ENCODE measurements at regions not wholly inside any gene's neighbourhood (a gene's known extent, or its start where the extent isn't known, plus 50 kb on each side); places are given as distances from the start of the nearest gene placed in this dataset.
A peak's percentile ranks its signal among the peaks of the same experiment; 100 is the strongest.

GRCh38 chr9:16318516-16319060 is 551.9 kb downstream of the BNC2 start:
- Histone ChIP-seq H3K36me3 (no peaks in the 10 kb centered on the region), H3K4me3 (no peak overlapping the region), H3K27me3 (no peaks in the 10 kb centered on the region), H3K4me1 (ENCODE audit: insufficient read depth) (peaks cover 27% of the 10 kb centered on the region), H3K9me3 (no peaks in the 10 kb centered on the region), H3K27ac (no peak overlapping the region)
- WGBS, 3 donors = 90 to 92% (median 91%) methylated on average over 20 of the region's 20 CpGs
- DNase-seq = no peak
- intact Hi-C loops (cut with DNase I) = loop anchor here in 2 of 4 donors (10.0 kb wide), 1 partner anchor 104 kb away; no protein-coding TSS in a partner anchor
- TF ChIP-seq CTCF (IDR thresholded peaks at IDR 0.05) = no peak
- TF ChIP-seq EP300 (IDR thresholded peaks at IDR 0.05) = no peak
- no peak for TF ChIP-seq POLR2A (IDR thresholded peaks at IDR 0.05)

GRCh38 chr9:16319646-16320045 is 550.8 kb downstream of the BNC2 start:
- no peaks in the 10 kb centered on the region for H3K27me3 ChIP-seq
- H3K27ac ChIP-seq = no peak overlapping the region
- intact Hi-C loops (cut with DNase I) = loop anchor here in 2 of 4 donors (10.0 kb wide), 2 partner anchors 105 to 385 kb away; no protein-coding TSS in a partner anchor
- DNase-seq = no peak
- TF ChIP-seq EP300 (IDR thresholded peaks at IDR 0.05) (no peak), POLR2A (IDR thresholded peaks at IDR 0.05) (no peak), CTCF (IDR thresholded peaks at IDR 0.05) (no peak)
- no peaks in the 10 kb centered on the region for H3K9me3 ChIP-seq
- no peak overlapping the region for H3K4me3 ChIP-seq
- 96 to 98% (median 98%) methylated on average over 3 of the region's 3 CpGs for WGBS, 3 donors
- H3K36me3 ChIP-seq = no peaks in the 10 kb centered on the region
- H3K4me1 ChIP-seq (ENCODE audit: insufficient read depth) = peaks cover 22% of the 10 kb centered on the region

- TF ChIP-seq POLR2A (IDR thresholded peaks at IDR 0.05) (no peak), EP300 (IDR thresholded peaks at IDR 0.05) (no peak), CTCF (IDR thresholded peaks at IDR 0.05) (no peak)
- Histone ChIP-seq H3K27ac (no peak overlapping the region), H3K9me3 (no peaks in the 10 kb centered on the region), H3K36me3 (no peaks in the 10 kb centered on the region), H3K4me3 (no peak overlapping the region), H3K4me1 (ENCODE audit: insufficient read depth) (peaks cover 16% of the 10 kb centered on the region), H3K27me3 (no peaks in the 10 kb centered on the region)
- intact Hi-C loops (cut with DNase I) = loop anchor here in 1 of 4 donors (10.0 kb wide), 1 partner anchor 384 kb away; no protein-coding TSS in a partner anchor
- no peak for DNase-seq
- WGBS, 3 donors = 94 to 98% (median 97%) methylated on average over 5 of the region's 5 CpGs
Observed at GRCh38 chr9:16320338-16320902, 550.0 kb downstream of the BNC2 start.

- WGBS, 3 donors = 71 to 75% (median 72%) methylated on average over 7 of the region's 7 CpGs
- TF ChIP-seq EP300 (IDR thresholded peaks at IDR 0.05) (no peak), CTCF (IDR thresholded peaks at IDR 0.05) (no peak), POLR2A (IDR thresholded peaks at IDR 0.05) (no peak)
- intact Hi-C loops (cut with DNase I) = loop anchor here in 1 of 4 donors (10.0 kb wide), 1 partner anchor 383 kb away; no protein-coding TSS in a partner anchor
Observed at GRCh38 chr9:16321461-16322119, 548.9 kb downstream of the BNC2 start.

More at GRCh38 chr9:16321461-16322119, 548.9 kb downstream of the BNC2 start:
- Histone ChIP-seq H3K27me3 (no peaks in the 10 kb centered on the region), H3K36me3 (no peaks in the 10 kb centered on the region), H3K4me1 (ENCODE audit: insufficient read depth) (peaks cover 11% of the 10 kb centered on the region), H3K27ac (no peak overlapping the region), H3K9me3 (no peaks in the 10 kb centered on the region), H3K4me3 (no peak overlapping the region)
- peak in 1 of 5 donors; percentile 32 for DNase-seq

Data from ovary (tissue), 7 donors.